H9 (cell line): ENCODE measurements at regions not wholly inside any gene's neighbourhood (a gene's known extent, or its start where the extent isn't known, plus 50 kb on each side); places are given as distances from the start of the nearest gene placed in this dataset.

ENCODE experiments used
- DNase-seq: peaks from one replicate; pipeline ENCODE4 v3.0.0-alpha.2; 2017
- H2AFZ ChIP-seq: one replicate; pipeline ENCODE4 v1.6.1; 2013; ENCODE audit warnings: mild to moderate bottlenecking, low read length, control low read depth, moderate library complexity
- H2AK5ac ChIP-seq: 2 replicates; pipeline ENCODE4 v1.6.1; 2013; ENCODE audit warnings: low read length, control low read depth, mixed read lengths; ENCODE audit not compliant: insufficient read length
- H2BK120ac ChIP-seq: one replicate; pipeline ENCODE4 v1.6.1; 2013; ENCODE audit warnings: low read depth, mild to moderate bottlenecking, low read length, control low read depth, inconsistent platforms; ENCODE audit not compliant: poor library complexity, severe bottlenecking
- H2BK12ac ChIP-seq: 2 replicates; pipeline ENCODE4 v1.6.1; 2013; ENCODE audit warnings: low read length, control low read depth, mixed read lengths, low read depth; ENCODE audit not compliant: insufficient read length
- H2BK15ac ChIP-seq: 2 replicates; pipeline ENCODE4 v1.6.1; 2013; ENCODE audit warnings: low read depth, low read length, control low read depth
- H2BK20ac ChIP-seq: one replicate; pipeline ENCODE4 v1.6.1; 2013; ENCODE audit warnings: low read depth, mild to moderate bottlenecking, low read length, control low read depth, inconsistent platforms; ENCODE audit not compliant: poor library complexity, severe bottlenecking
- H2BK5ac ChIP-seq: 2 replicates; pipeline ENCODE4 v1.6.1; 2013; ENCODE audit warnings: low read length, control low read depth, mixed read lengths; ENCODE audit not compliant: insufficient read length
- H3K14ac ChIP-seq: 2 replicates; pipeline ENCODE4 v1.6.1; 2013; ENCODE audit warnings: low read length, control low read depth; ENCODE audit not compliant: insufficient read depth
- H3K18ac ChIP-seq: 2 replicates; pipeline ENCODE4 v1.6.1; 2013; ENCODE audit warnings: low read depth, mild to moderate bottlenecking, mixed read lengths, low read length, control low read depth; ENCODE audit not compliant: insufficient read length
- H3K23ac ChIP-seq: 2 replicates; pipeline ENCODE4 v1.6.1; 2013; ENCODE audit warnings: low read length, control low read depth, mixed read lengths, low read depth; ENCODE audit not compliant: insufficient read length
- H3K23me2 ChIP-seq: 2 replicates; pipeline ENCODE4 v1.6.1; 2013; ENCODE audit warnings: low read depth, mild to moderate bottlenecking, mixed read lengths, low read length, control low read depth; ENCODE audit not compliant: insufficient read length, poor library complexity, severe bottlenecking
- H3K27ac ChIP-seq: 2 replicates; pipeline ENCODE4 v1.5.1; 2013; ENCODE audit warnings: low read length, control low read depth, mixed read lengths, low read depth; ENCODE audit not compliant: insufficient read length
- H3K27me3 ChIP-seq: 2 replicates; pipeline ENCODE4 v1.6.1; 2013; ENCODE audit warnings: low read length, control low read depth, inconsistent platforms; ENCODE audit not compliant: insufficient read depth
- H3K4ac ChIP-seq: 2 replicates; pipeline ENCODE4 v1.6.1; 2013; ENCODE audit warnings: low read depth, mild to moderate bottlenecking, control low read depth, inconsistent platforms, low read length, moderate library complexity
- H3K4me1 ChIP-seq: 2 replicates; pipeline ENCODE4 v1.6.1; 2013; ENCODE audit warnings: low read length, control low read depth, inconsistent platforms; ENCODE audit not compliant: insufficient read depth
- H3K4me2 ChIP-seq: 2 replicates; pipeline ENCODE4 v1.6.1; 2013; ENCODE audit warnings: low read length, control low read depth, mixed read lengths; ENCODE audit not compliant: insufficient read length, insufficient read depth
- H3K56ac ChIP-seq: 2 replicates; pipeline ENCODE4 v1.6.1; 2013; ENCODE audit warnings: low read depth, mild to moderate bottlenecking, mixed read lengths, low read length, control low read depth; ENCODE audit not compliant: insufficient read length
- H3K79me1 ChIP-seq: 2 replicates; pipeline ENCODE4 v1.6.1; 2013; ENCODE audit warnings: low read depth, mild to moderate bottlenecking, moderate library complexity, low read length, control low read depth, inconsistent platforms; ENCODE audit not compliant: insufficient read depth, poor library complexity, severe bottlenecking
- H3K79me2 ChIP-seq: 2 replicates; pipeline ENCODE4 v1.6.1; 2013; ENCODE audit warnings: low read length, control low read depth, inconsistent platforms; ENCODE audit not compliant: insufficient read depth
- H3K9ac ChIP-seq: 2 replicates; pipeline ENCODE4 v1.6.1; 2013; ENCODE audit warnings: low read length, control low read depth, mixed read lengths; ENCODE audit not compliant: insufficient read length; ENCODE audit errors: extremely low read depth
- H3K9me3 ChIP-seq: one replicate; pipeline ENCODE4 v1.6.1; 2013; ENCODE audit warnings: low read depth, low read length, inconsistent platforms; ENCODE audit not compliant: control insufficient read depth
- H3T11ph ChIP-seq: one replicate; pipeline ENCODE4 v1.6.1; 2013; ENCODE audit warnings: mild to moderate bottlenecking, low read length, control low read depth, inconsistent platforms
- H4K20me1 ChIP-seq: one replicate; pipeline ENCODE4 v1.6.1; 2013; ENCODE audit not compliant: control insufficient read depth, insufficient read length, insufficient read depth
- H4K5ac ChIP-seq: 2 replicates; pipeline ENCODE4 v1.6.1; 2013; ENCODE audit warnings: low read depth, mild to moderate bottlenecking, mixed read lengths, low read length, control low read depth; ENCODE audit not compliant: insufficient read length
- H4K8ac ChIP-seq: replicated peaks from 2 replicates; pipeline ENCODE4 v1.6.1; 2013; ENCODE audit warnings: low read length, control low read depth, mixed read lengths, low read depth; ENCODE audit not compliant: insufficient read length
- H4K91ac ChIP-seq: 2 replicates; pipeline ENCODE4 v1.6.1; 2013; ENCODE audit warnings: low read depth, mild to moderate bottlenecking, moderate library complexity, mixed read lengths, low read length, control low read depth; ENCODE audit not compliant: insufficient read length
- H3K27ac Mint-ChIP-seq, 3 experiments: 2 replicates in 2 of 3; 3 replicates in 1 of 3; pipeline ENCODE4 v1.8.0; 2020 to 2021; ENCODE audit warnings: mixed read lengths in 3 of 3, mild to moderate bottlenecking in 1 of 3, moderate library complexity in 1 of 3
- H3K27me3 Mint-ChIP-seq: 2 replicates; pipeline ENCODE4 v1.8.0; 2021; ENCODE audit warnings: low read depth, mild to moderate bottlenecking, moderate library complexity, mixed read lengths
- H3K36me3 Mint-ChIP-seq, 3 experiments: 2 replicates in 2 of 3; 3 replicates in 1 of 3; pipeline ENCODE4 v1.8.0; 2020 to 2021; ENCODE audit warnings: low read depth in 3 of 3, mixed read lengths in 3 of 3; ENCODE audit not compliant: insufficient read depth in 1 of 3
- H3K4me1 Mint-ChIP-seq, 2 experiments: 2 replicates each; pipeline ENCODE4 v1.8.0; 2020; ENCODE audit warnings: mixed read lengths in 2 of 2
- H3K4me3 Mint-ChIP-seq, 2 experiments: 2 replicates in 1 of 2; 3 replicates in 1 of 2; pipeline ENCODE4 v1.8.0; 2020 to 2021; ENCODE audit warnings: mild to moderate bottlenecking in 2 of 2, mixed read lengths in 2 of 2, moderate library complexity in 1 of 2
- H3K9me3 Mint-ChIP-seq, 2 experiments: 2 replicates in 1 of 2; 3 replicates in 1 of 2; pipeline ENCODE4 v1.8.0; 2020; ENCODE audit warnings: mild to moderate bottlenecking in 2 of 2, mixed read lengths in 2 of 2, moderate library complexity in 1 of 2
- CTCF ChIP-seq: fragments of 200-600 bp; sonication (generic); conservative IDR thresholded peaks from 3 replicates; pipeline ENCODE4 v1.8.0; 2021; ENCODE audit warnings: antibody characterized with exemption, mild to moderate bottlenecking

- Histone ChIP-seq H2BK120ac (no peak overlapping the region), H3K79me2 (no peaks in the 10 kb centered on the region), H3K4me1 (peaks cover 13% of the 10 kb centered on the region; the same call in 1 of the 2 replicates), H4K8ac (no peak overlapping the region), H2BK12ac (no peak overlapping the region), H3T11ph (no peak overlapping the region), H3K23me2 (no peaks in the 10 kb centered on the region), H2BK20ac (no peak overlapping the region), H2BK15ac (no peak overlapping the region), H3K18ac (no peak overlapping the region), H3K9ac (no peak overlapping the region), H3K9me3 (no peaks in the 10 kb centered on the region), H4K20me1 (no peaks in the 10 kb centered on the region), H2BK5ac (no peak overlapping the region), H3K27me3 (no peaks in the 10 kb centered on the region), H3K4me2 (no peak overlapping the region), H2AFZ (no peak overlapping the region), H3K27ac (no peak overlapping the region), H3K14ac (no peak overlapping the region), H4K5ac (no peak overlapping the region), H3K4ac (no peak overlapping the region), H4K91ac (no peak overlapping the region), H3K23ac (no peak overlapping the region), H3K79me1 (no peaks in the 10 kb centered on the region), H2AK5ac (no peak overlapping the region), H3K56ac (no peak overlapping the region)
- no peak overlapping the region for H3K4me3 Mint-ChIP-seq
- H3K27me3 Mint-ChIP-seq: no peaks in the 10 kb centered on the region
- H3K9me3 Mint-ChIP-seq: peaks cover 0 to 3% of the 10 kb centered on the region in 2 experiments; a peak in 1 of 5 replicates
- peaks cover 0 to 3% (median 0%) of the 10 kb centered on the region in 3 experiments; a peak in 1 of 7 replicates for H3K36me3 Mint-ChIP-seq
- H3K27ac Mint-ChIP-seq: no peak overlapping the region
- peaks cover 37 to 39% of the 10 kb centered on the region in 2 experiments for H3K4me1 Mint-ChIP-seq
- no peak for DNase-seq
- TF ChIP-seq CTCF: no peak
Observed at GRCh38 chr17:6255322-6255721, 179.6 kb downstream of the AIPL1 start.
